ENCODE measurements at regions not wholly inside any gene's neighbourhood (a gene's known extent, or its start where the extent isn't known, plus 50 kb on each side); places are given as distances from the start of the nearest gene placed in this dataset.

- dilution Hi-C loops (cut with HindIII; ENCODE audit: low sequenced_read_pairs, unreplicated experiment) (no loop called here), intact Hi-C loops (cut with micrococcal nuclease) (no loop called here), in situ Hi-C loops (cut with MboI; ENCODE audit: low sequenced_read_pairs) (no loop called here)
- Histone ChIP-seq H2BK5ac (ENCODE audit: low read depth, low read length, poor library complexity, severe bottlenecking) (no peak overlapping the region), H4K8ac (ENCODE audit: low read depth in 2 of 2, low read length in 2 of 2) (no peak overlapping the region), H4K20me1 (ENCODE audit: insufficient read depth, low read length) (no peaks in the 10 kb centered on the region), H3K4me2 (ENCODE audit: low read depth, low read length) (no peak overlapping the region), H4K91ac (ENCODE audit: insufficient read depth, low read depth, low read length) (no peak overlapping the region), H2BK15ac (ENCODE audit: low read depth, low read length) (no peak overlapping the region), H3K9me3 (ENCODE audit: control insufficient read depth, insufficient read depth, low read length) (no peaks in the 10 kb centered on the region; the same call in 1 of the 2 replicates), H2BK20ac (ENCODE audit: low read depth, low read length) (no peak overlapping the region), H3K27me3 (ENCODE audit: control insufficient read depth, insufficient read depth, low read length) (no peaks in the 10 kb centered on the region), H4K5ac (ENCODE audit: low read depth, low read length) (no peak overlapping the region), H2AFZ (replicated peaks; ENCODE audit: low read length, poor library complexity) (no peak overlapping the region), H3K4ac (ENCODE audit: low read depth, low read length) (no peak overlapping the region), H3K4me1 (ENCODE audit: control insufficient read depth, insufficient read depth, low read length) (no peaks in the 10 kb centered on the region), H3K27ac (ENCODE audit: insufficient read depth, low read length) (no peak overlapping the region), H3K14ac (replicated peaks; ENCODE audit: low read depth, low read length) (no peak overlapping the region), H2AK5ac (ENCODE audit: low read depth, low read length) (no peak overlapping the region), H3K36me3 (ENCODE audit: control insufficient read depth, insufficient read depth, low read length) (no peaks in the 10 kb centered on the region), H3K23ac (ENCODE audit: low read depth, low read length) (no peak overlapping the region), H3K9ac (ENCODE audit: low read depth, low read length) (no peak overlapping the region), H3K18ac (ENCODE audit: low read depth, low read length) (no peak overlapping the region), H3K4me3 (ENCODE audit: insufficient read depth, low read depth, low read length) (no peak overlapping the region), H3K56ac (ENCODE audit: extremely low read depth, insufficient read depth, low read length) (no peak overlapping the region), H3K79me1 (ENCODE audit: low read depth in 1 of 2, low read length in 2 of 2) (no peaks in the 10 kb centered on the region), H2BK120ac (ENCODE audit: low read depth, low read length) (no peak overlapping the region), H2AK9ac (replicated peaks; ENCODE audit: low read depth, low read length, poor library complexity) (no peak overlapping the region), H3K9me1 (ENCODE audit: insufficient read depth, low read length) (no peaks in the 10 kb centered on the region)
- POLR2A ChIA-PET (ENCODE audit: unreplicated experiment), result no interaction called here
- TF ChIP-seq SMC3 (IDR thresholded peaks at IDR 0.05; ENCODE audit: low read depth, low read length) (no peak), BHLHE40 (IDR thresholded peaks at IDR 0.05; ENCODE audit: low read depth, low read length) (no peak), MAFK (IDR thresholded peaks at IDR 0.05; ENCODE audit: low read depth, low read length) (no peak), CHD1 (IDR thresholded peaks at IDR 0.05; ENCODE audit: low read depth, low read length) (no peak), CEBPB (IDR thresholded peaks at IDR 0.05; ENCODE audit: low read depth, low read length) (no peak), MAZ (IDR thresholded peaks at IDR 0.05; ENCODE audit: borderline replicate concordance, low read depth, low read length) (no peak), NFE2L2 (IDR thresholded peaks at IDR 0.05; ENCODE audit: low read depth, low read length) (no peak), FOS (IDR thresholded peaks at IDR 0.05; ENCODE audit: low read depth, low read length) (no peak)
- no TSS peak for BruUV-seq (replicated peaks)
- WGBS, 2 experiments (ENCODE audit: extremely low coverage in 2 of 2, insufficient read length in 1 of 2), result no CpG with 5 or more reads among the region's 3 CpGs
- no peak for DNase-seq
- ATAC-seq (ENCODE audit: low read depth), result no peak
- CTCF ChIA-PET, result no interaction called here
Observed at GRCh38 chr7:16167526-16167925, 253.8 kb downstream of the CRPPA start.
